Skin epidermis (tissue), 12 donors: ENCODE measurements at regions not wholly inside any gene's neighbourhood (a gene's known extent, or its start where the extent isn't known, plus 50 kb on each side); places are given as distances from the start of the nearest gene placed in this dataset.
A peak's percentile ranks its signal among the peaks of the same experiment; 100 is the strongest.

ENCODE experiments used
- H3K27ac ChIP-seq, 21 experiments: fragments of 200-600 bp; sonication (generic) in 11 of 21; one replicate each; pipeline ENCODE4 v1.5.0; 2020; ENCODE audit warnings: mild to moderate bottlenecking in 3 of 21, inconsistent platforms in 2 of 21, moderate library complexity in 2 of 21
- H3K4me3 ChIP-seq, 7 experiments: fragments of 200-600 bp; sonication (generic) in 2 of 7; one replicate each; pipeline ENCODE4 v1.5.0; 2020; ENCODE audit warnings: inconsistent platforms in 2 of 7, mild to moderate bottlenecking in 2 of 7, moderate library complexity in 1 of 7

DNA sequence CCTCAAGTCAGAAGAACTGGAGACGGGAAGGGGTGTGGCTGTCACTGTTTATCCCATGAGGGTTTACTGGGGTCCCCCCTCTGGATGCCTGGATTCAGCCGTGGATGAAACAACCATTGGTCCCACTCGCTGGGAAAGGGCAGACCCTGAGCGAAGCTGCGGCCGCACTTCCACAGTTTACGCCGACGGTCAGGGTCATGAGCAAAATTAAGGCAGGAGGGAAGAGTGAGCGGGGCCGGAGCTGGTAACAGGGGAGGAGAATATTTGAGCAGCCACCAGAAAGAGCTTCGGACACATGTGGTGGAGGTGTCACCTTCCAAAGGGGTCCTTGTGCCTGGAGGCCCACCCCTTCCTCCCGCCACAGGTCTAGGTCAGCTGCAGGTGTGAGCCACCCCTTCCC is 344.9 kb downstream of the BRD1 start:
- Histone ChIP-seq H3K27ac (no peak overlapping the region), H3K4me3 (no peak overlapping the region)

DNA sequence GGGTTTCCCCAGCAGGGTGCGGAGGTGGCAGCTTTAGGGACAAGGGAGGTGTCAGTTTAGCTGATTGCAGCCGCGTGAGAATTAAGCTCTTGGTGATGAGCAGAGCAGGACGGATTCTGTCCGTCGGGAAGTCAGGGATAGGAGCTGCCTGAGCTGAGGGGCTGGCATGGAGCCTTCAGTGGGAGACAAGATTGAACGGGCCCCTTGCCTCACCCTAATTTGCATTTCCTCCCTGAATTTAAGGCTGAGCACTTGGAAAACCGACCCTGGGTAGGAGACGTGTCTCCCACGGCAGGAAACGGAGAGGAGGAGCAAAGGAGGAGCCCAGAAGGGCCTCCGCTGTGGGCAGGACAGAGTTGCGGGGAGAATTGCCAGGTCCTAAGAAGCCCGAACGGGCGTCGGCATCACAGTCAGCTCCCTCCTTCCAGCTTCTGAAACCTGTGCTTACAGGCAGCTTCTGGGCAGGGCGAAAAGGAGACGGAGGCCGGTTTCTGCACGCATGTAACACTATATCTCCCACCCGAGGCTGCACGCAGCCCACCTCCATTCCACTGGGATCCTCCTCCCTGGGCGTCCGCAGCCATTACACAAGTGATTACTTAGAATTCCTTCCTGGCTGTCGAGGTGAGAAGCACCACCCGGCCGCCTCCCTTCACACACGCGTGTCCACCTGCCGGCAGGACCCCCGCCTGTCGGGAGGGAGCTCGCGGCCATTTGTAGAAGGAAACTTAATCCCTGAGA is 345.8 kb downstream of the BRD1 start:
- Histone ChIP-seq H3K27ac (peak overlapping the region in 5 of 21 experiments; percentile 16 to 45 (median 29)), H3K4me3 (peak overlapping the region in 1 of 7 experiments; percentile 24)

DNA sequence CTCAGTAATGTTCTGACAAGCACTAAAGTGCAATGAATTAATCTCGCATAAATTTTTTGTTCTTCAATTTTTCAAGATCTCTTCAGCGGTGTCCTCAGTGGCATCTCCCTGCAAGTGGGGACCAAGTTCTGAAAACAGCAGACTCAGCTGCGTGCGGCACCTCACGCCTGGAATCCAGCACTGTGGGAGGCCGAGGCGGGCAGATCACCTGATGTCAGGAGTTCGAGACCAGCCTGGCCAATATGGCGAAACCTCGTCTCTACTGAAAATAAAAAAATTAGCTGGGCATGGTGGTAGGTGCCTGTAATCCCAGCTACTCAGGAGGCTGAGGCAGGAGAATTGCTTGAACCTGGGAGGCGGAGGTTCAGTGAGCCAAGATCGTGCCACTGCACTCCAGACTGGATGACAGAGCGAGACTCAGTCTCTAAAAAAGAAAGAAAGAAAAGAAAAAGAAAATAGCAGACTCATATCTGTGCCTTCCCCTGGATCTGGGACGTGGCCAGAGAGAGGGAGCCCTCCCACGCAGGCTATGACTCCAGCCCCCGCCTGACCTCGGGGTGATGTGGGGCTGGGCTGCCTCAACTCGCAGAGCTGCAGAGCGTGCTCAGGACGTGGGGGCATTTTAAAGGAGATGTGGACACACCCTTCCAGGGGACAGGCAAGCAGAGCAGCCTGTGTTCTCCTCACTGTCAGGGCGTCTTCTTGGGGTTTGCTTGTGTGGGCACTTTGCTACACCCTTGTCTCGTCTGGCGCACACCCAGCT is 346.6 kb downstream of the BRD1 start:
- peak overlapping the region in 2 of 21 experiments; percentile 33 to 45 for H3K27ac ChIP-seq
- H3K4me3 ChIP-seq = peak overlapping the region in 1 of 7 experiments; percentile 24

DNA sequence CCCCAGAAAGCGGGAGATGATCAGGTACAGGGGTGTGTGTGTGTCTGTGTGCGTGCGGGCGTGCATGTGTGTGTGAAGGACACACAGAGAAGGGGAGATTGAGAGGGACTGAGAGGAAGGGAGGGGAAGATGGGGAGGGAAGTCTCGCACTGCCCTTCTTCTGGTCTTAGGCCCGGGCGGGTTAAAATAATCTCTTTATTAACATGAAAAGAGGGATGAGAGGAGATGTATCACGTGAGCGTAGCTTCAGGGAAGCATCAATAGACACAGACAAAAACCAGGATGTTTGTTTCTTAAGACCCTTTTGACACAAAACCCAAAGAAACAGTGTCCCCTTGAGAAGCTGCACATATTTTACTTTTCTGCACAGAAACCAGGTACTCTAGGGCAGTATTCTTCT is 347.3 kb downstream of the BRD1 start:
- no peak overlapping the region for H3K27ac ChIP-seq
- H3K4me3 ChIP-seq = no peak overlapping the region

DNA sequence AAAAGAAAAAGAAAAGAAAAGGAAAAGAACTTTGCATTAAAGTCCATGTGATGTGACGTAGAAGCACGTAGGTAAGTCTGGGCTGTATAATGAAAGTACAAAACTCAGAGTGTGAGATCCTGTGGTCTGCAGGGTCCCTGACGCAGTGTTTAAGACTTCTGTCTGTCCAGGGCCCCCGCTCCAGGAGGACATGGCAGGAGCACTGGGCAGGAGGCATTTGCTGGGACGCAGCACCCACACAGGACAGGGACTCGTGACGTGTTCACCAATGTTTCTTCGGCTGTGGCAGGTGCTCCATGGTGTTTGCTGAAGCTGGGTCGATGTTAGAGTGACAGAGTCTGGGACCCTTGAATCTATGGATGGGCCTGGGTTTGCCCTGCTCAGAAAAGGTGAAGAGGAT is 348.1 kb downstream of the BRD1 start:
- Histone ChIP-seq H3K4me3 (no peak overlapping the region), H3K27ac (no peak overlapping the region)

DNA sequence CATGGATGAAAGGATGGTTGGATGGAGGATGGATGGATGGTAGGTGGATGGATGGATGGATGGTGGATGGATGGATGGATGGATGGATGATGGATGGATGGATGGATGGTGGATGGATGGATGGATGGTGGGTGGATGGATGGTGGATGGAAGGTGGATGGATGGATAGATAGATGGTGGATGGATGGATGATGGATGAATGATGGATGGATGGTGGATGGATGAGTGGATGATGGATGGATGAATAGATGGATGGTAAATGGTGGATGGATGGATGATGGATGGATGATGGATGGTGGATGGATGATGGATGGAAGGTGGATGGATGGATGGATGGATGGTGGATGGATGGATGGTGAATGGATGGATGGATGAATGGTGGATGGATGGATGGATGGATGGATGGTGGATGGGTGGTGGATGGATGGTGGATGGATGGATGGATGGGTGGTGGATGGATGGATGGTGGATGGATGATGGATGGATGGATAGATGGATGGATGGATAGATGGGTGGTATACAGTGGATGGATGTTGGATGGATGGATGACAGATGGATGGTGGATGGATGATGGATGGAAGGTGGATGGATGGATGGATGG is 350.8 kb downstream of the BRD1 start:
- Histone ChIP-seq H3K27ac (no peak overlapping the region), H3K4me3 (no peak overlapping the region)

DNA sequence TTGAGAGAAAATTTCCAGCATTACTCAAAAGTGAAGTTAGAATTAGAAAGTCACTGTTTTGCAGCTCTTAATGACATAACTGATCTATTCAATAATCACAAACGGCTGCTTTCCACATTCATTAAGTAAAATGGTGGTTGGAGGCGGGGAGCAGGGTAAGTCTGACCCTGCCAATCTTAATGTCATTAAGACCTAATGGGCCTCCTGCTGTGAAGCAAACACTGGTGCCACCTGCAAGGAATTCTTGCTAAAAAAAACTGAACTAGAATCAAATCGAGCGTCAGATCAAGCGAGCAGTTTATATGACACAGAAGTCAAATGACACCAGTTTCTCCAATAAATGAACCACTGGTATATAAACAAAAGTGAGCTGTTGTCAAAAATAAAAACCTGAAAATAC is 351.5 kb downstream of the BRD1 start:
- no peak overlapping the region for H3K27ac ChIP-seq
- H3K4me3 ChIP-seq = no peak overlapping the region

DNA sequence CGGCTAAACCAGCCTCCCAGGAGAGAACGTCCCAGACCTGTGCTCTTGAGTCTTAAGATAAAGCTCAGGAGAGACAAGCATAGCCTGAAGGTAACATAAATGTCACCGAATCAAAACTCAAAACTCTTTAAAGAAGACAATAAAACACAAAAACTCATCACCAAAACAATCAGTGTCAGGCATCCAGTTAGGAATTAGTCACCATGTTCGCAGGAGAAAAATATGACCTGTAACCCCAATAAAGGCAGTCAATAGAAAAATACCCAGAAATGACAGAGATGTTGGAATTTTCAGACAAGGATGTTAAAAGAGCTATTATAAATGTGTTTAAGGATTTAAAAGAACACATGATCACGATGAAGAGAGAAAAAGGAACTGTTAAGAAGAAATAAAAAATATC is 352.4 kb downstream of the BRD1 start:
- H3K27ac ChIP-seq = no peak overlapping the region
- no peak overlapping the region for H3K4me3 ChIP-seq

DNA sequence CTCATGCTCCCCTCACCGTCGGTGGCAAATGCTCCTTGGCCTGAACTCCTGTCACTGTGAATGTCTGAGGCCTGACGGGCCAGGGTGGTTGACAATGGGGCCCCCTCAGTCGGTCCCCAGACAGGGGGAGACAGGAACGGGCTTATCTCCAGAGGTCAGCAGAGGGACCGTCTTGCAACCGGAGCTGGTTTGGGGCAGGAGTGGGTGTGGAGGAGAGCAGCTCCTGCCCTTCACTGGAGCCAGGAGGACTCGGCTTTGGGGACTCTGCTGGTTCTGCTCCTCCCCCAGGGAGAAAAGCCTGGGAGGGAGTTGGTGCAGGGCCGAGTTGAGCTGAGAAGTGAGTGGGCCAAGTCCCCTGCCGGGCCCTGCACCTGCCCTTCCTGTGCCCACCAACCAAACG is 354.4 kb downstream of the BRD1 start:
- Histone ChIP-seq H3K27ac (no peak overlapping the region), H3K4me3 (no peak overlapping the region)

DNA sequence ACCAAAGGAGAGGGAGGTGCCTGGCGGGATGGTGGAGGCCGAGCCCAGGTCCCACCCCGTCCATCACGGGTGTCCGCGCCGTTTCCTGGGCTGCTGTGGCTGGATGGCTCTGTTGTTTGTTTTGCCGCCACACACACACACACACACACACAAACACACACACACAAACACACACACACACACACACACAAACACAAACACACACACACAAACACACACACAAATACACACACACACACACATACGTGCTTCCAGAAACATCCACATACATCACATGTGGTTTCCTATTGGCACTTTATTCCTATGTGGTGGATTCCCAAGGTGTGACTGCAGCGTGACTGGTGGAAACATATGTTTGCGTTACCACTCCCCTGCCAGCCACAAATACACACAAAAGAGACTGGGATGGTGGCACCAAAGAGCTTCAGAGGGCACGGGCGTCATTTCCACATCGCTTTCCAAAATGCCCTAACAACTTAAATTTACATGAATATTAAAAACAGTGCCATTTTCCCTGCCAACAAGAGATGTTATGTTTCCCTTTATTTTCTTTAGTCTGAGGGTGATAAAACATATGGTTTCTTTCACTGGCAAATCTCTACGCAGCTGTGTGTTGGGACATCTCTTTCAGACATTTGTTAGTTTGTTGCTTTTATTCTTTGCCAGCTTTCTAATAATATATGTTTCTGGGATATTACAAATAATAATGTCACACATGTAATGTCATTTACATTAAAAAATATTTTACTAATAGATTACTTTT is 356.8 kb downstream of the BRD1 start:
- no peak overlapping the region for H3K4me3 ChIP-seq
- H3K27ac ChIP-seq = no peak overlapping the region

DNA sequence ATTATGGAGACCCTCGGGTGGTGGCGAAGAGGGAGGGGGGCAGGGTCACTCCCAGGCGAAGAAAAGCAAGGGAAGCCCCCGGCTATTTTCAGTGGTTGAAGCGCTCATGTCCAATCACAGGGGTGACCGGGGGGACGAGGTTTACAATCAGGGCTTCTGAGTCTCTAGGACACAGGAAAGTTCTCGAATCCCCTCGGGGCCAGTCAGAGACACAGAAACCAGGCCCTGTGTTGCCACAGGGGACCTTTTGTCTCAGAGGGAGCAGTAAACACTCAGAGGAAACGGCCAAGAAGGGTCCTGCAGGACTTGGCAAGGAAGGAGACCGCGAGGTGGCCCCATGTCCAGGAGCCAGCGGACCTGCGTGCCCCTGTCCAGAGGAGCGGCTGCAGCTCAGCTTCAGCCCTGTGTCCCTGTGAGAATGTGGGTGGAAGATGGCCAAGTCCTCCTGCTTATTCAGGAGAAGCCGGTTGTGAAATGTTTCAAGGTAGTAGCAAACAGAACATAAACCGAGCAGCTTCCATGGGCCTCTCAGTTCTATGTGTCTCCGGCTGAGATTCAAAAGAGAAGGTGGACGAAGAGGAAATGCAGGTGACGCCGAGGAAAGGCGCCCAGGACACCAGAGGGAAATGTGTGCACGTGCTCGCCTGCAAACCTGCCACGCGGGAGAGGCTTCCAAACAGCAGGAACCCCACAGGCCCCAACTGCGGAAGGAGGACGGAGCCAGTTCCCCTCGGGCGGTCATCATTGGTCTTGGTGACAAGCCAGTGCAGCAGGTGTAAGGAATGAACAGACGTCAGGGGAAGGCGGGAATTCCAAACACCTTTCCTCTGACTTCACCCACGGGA is 357.6 kb downstream of the BRD1 start:
- H3K4me3 ChIP-seq = no peak overlapping the region
- H3K27ac ChIP-seq = no peak overlapping the region

DNA sequence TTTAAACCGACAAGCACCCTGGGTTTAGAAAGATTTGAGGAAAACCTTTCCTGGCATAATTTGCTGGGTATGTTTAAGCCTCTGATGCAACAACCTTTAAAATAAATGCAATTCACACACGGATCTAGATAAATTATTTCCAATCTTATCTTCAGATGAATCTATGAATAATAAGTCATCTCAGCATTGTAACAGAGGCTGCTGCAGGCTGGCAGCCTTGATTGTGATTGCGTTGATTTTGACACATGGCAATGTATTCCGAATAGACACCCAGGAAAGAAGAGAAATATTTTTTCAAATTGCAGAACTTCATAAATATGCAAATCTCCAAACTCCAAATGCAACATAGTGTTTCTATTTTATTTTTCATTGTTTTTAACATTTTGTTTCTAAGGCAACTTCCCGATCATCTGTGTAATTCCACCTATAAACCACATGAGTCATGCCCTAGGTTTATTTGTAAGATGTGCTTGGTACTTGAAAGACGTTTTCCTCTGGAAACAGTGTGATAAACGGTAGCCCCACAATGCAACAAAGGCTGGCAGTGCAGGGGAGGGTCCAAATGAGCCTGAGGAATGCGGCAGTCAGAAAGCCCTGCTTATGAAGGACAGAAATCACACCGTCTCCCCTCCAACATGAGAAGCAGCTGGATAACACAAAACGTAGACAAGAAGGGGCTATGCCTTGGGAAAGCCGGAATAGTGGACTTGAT is 359.0 kb downstream of the BRD1 start:
- H3K27ac ChIP-seq = no peak overlapping the region
- no peak overlapping the region for H3K4me3 ChIP-seq

DNA sequence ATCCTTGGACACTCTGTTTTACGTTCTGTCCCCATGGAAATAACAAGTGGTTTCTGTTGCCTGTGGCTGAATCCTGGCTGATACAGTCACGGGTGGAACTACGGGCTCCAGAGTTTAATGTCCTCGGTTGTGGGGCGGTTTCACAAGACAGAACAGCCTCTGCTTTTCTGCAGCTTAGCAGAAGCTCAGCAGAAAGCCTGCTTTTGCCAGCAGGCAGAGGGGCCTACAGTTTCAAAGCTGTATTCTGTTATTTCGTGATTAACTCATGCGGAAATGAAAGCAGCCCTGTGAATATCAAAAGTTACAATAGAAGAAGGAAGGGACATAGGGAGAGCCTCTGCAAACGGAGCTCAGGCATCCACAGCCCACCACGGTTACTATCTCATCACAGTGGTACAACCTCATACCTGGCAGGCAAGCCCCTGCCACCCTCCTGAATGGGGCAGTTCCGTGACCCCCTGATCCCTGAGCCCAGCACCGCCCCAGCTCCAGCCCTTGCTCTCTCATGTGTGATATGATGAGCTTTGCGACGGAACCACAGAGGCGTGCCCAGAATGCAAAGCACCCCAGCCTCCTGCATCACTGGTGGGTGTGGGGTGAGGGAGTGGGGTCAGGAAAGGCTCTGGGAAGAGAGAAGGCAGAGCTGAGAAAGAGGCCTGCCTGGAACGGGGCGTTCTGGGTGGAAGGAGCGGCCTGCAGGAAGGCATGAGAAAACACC is 360.6 kb downstream of the BRD1 start:
- no peak overlapping the region for H3K27ac ChIP-seq
- no peak overlapping the region for H3K4me3 ChIP-seq

DNA sequence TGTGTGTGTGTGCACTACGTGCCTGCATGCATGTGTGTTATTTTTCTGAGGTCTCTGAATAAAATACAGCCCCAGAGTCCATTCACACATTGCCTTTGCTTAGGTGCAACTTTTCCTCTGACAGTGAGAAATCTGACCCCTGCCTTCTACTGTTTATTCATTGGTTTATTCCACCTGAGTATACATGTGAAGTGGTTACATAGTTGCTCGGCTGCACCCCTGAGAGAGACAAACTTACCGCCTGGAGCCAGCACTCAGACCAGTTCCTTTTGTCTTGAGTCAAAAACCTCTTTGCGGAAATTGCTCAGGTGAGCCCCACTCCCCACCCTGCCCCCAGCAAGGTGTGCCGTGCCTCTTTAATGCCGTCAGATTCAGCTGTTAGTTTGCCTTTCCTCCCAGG is 363.6 kb downstream of the BRD1 start:
- Histone ChIP-seq H3K4me3 (no peak overlapping the region), H3K27ac (no peak overlapping the region)

DNA sequence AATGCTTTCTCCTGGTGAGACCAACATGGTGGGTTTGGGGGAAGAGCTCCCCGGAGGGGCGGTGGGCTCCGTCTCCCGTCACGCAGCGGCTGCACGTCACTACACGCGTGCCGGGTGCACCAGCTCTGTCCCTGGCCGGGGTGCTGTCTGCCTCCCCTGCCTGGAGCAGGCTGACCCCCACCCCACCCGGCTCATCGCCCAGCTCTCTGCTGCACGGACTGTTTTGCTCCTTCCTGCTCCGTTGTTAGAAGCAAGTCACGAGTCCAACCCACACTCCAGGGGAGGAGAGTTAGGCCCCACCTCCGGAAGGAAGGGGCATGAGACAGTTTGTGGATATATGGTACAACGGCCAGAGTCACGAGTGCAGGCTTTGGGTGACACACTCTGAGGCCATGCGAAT is 364.9 kb downstream of the BRD1 start:
- peak overlapping the region in 1 of 21 experiments; percentile 69 for H3K27ac ChIP-seq
- no peak overlapping the region for H3K4me3 ChIP-seq

DNA sequence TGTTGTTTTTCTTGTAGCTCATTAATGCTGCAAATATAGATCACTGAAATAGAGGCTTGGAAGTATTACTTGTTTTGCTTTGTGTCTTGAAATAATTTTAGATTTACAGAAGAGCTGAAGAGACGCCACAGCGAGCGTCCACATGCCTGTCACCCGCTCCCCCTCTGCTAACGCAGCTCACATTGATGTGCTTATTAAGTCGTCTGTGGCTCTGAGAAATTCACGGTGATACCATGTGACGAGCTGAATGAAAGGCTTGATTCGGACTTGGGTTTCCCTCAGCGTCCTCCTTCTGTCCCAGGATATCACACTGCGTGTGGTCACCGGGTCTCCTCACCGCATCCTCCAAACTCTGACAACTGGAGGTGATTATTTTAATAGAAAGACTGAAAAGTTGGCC is 365.4 kb downstream of the BRD1 start:
- Histone ChIP-seq H3K27ac (peak overlapping the region in 1 of 21 experiments; percentile 57), H3K4me3 (no peak overlapping the region)

DNA sequence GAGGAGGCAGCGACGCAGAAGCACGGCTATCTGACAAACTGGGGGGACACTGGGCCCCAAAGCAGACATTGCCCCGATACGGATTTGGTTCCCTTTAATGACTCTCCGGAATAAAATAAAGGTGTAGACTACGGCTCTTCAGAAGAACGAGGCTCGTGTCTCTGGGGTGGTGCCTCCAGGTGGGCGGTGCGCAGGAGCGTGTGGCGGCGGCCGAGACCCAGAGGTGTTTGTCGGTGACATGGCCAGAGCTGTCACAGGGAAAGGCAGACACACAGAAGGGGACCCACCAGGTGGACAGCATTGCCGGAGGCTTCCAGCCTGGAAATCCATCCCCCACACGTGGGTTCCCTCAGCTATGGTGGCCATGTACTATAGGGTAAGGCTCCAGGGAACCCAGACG is 366.0 kb downstream of the BRD1 start:
- peak overlapping the region in 1 of 21 experiments; percentile 57 for H3K27ac ChIP-seq
- H3K4me3 ChIP-seq = no peak overlapping the region

DNA sequence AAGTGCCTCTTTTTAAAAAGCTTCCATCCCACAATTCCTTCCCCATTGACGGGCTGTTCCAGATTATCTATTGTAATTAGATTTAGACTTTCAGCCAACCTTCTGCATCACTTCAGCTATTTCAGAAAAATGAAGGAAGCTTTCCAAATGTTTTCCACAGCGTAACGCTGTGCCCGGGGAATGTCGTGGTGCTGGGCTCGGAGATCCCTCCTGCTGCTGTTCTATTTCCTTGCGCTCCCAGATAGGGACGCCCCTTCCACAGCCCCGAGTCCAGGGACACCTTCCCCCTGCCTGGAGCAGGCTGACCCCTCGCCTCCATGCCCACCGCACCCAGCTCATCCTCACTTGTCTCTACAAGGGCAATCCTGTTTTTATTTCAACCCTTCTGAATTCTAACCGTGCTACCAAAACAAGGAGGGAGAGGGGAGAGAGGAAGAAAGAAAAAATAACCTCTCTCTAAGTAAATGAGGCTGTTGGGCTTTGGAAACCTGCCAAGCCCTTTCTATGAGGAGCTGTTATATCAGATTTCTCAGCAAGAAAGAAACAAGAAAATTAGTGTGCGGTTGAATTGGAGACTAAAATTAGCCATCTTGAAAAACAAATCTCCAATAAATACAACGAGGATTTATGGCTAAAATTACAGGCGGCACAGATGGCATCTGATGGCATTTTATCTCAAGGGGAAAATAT is 366.9 kb downstream of the BRD1 start:
- Histone ChIP-seq H3K27ac (no peak overlapping the region), H3K4me3 (no peak overlapping the region)
